ENCODE measurements at regions not wholly inside any gene's neighbourhood (a gene's known extent, or its start where the extent isn't known, plus 50 kb on each side); places are given as distances from the start of the nearest gene placed in this dataset.

GRCh38 chr10:130806426-130806825 lies 505.1 kb downstream of the TCERG1L start:
- no peak for TF ChIP-seq EZH2 (IDR thresholded peaks at IDR 0.05; ENCODE audit: low read depth, unreplicated experiment)
- TF ChIP-seq POLR2AphosphoS5 (IDR thresholded peaks at IDR 0.05; ENCODE audit: low read depth): no peak
- no peak for TF ChIP-seq EZH2phosphoT487 (IDR thresholded peaks at IDR 0.05; ENCODE audit: unreplicated experiment)
- no peak for TF ChIP-seq CREB1 (CRISPR knock-in tag; IDR thresholded peaks at IDR 0.05; ENCODE audit: low read depth)

All from GM23338 (cell line).